ENCODE measurements at regions not wholly inside any gene's neighbourhood (a gene's known extent, or its start where the extent isn't known, plus 50 kb on each side); places are given as distances from the start of the nearest gene placed in this dataset.

DNA sequence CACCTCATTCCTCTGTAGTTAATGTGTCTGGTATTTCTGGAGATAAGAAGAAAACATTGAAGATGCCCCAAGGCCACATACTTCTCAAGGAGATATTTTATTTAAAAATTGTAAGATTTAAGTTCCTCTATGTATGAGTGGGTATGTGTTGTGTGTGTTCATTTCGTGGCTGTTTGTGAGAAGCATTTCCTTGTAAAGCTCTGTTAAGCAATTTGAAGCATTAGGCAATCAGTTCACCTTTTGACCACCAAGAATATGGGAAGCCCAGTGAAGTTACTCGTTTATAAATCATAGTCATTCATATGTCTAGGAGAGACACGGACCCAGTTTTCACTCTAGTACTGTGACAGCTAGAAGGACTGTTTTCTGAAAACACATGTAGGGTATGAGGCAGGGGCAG is 717.6 kb upstream of the MAP3K7 start:
- H3K56ac ChIP-seq (ENCODE audit: insufficient read length, low read depth, low read length): no peak overlapping the region
- no peak for TF ChIP-seq CTCF (conservative IDR thresholded peaks at IDR 0.05)
- H3K79me1 ChIP-seq (ENCODE audit: insufficient read depth, low read depth, low read length, poor library complexity, severe bottlenecking): no peaks in the 10 kb centered on the region
- H4K8ac ChIP-seq (replicated peaks; ENCODE audit: insufficient read length, low read depth, low read length): no peak overlapping the region
- no peak overlapping the region for H3K4me3 Mint-ChIP-seq
- H4K20me1 ChIP-seq (ENCODE audit: control insufficient read depth, insufficient read depth, insufficient read length): no peaks in the 10 kb centered on the region
- H3K27ac Mint-ChIP-seq: no peak overlapping the region
- no peak overlapping the region for H3K14ac ChIP-seq (ENCODE audit: insufficient read depth, low read length)
- no peak overlapping the region for H4K5ac ChIP-seq (ENCODE audit: insufficient read length, low read depth, low read length)
- H3K18ac ChIP-seq (ENCODE audit: insufficient read length, low read depth, low read length): no peak overlapping the region
- no peak overlapping the region for H4K91ac ChIP-seq (ENCODE audit: insufficient read length, low read depth, low read length)
- H3K4me1 ChIP-seq (ENCODE audit: insufficient read depth, low read length): no peaks in the 10 kb centered on the region
- H2AFZ ChIP-seq (ENCODE audit: low read length): no peak overlapping the region
- H3K9ac ChIP-seq (ENCODE audit: extremely low read depth, insufficient read length, low read length): no peak overlapping the region
- H2BK12ac ChIP-seq (ENCODE audit: insufficient read length, low read depth, low read length): no peak overlapping the region
- H3K27ac ChIP-seq (ENCODE audit: insufficient read length, low read depth, low read length): no peak overlapping the region
- no peak overlapping the region for H2BK120ac ChIP-seq (ENCODE audit: low read depth, low read length, poor library complexity, severe bottlenecking)
- peaks cover 8 to 13% of the 10 kb centered on the region in 2 experiments for H3K4me1 Mint-ChIP-seq
- H2BK5ac ChIP-seq (ENCODE audit: insufficient read length, low read length): no peak overlapping the region
- no peak overlapping the region for H3K4me2 ChIP-seq (ENCODE audit: insufficient read depth, insufficient read length, low read length)
- peaks cover 0 to 4% (median 0%) of the 10 kb centered on the region in 3 experiments; a peak in 2 of 7 replicates for H3K36me3 Mint-ChIP-seq (ENCODE audit: insufficient read depth in 1 of 3, low read depth in 3 of 3)
- no peak overlapping the region for H2AK5ac ChIP-seq (ENCODE audit: insufficient read length, low read length)
- no peaks in the 10 kb centered on the region for H3K23me2 ChIP-seq (ENCODE audit: insufficient read length, low read depth, low read length, poor library complexity, severe bottlenecking)
- peaks cover 5 to 6% of the 10 kb centered on the region in 2 experiments for H3K9me3 Mint-ChIP-seq
- peaks cover 28% of the 10 kb centered on the region for H3K27me3 ChIP-seq (ENCODE audit: insufficient read depth, low read length)
- H3K4ac ChIP-seq (ENCODE audit: low read depth, low read length): no peak overlapping the region
- no peak overlapping the region for H2BK20ac ChIP-seq (ENCODE audit: low read depth, low read length, poor library complexity, severe bottlenecking)
- no peaks in the 10 kb centered on the region for H3K9me3 ChIP-seq (ENCODE audit: control insufficient read depth, low read depth, low read length)
- WGBS (ENCODE audit: extremely low coverage, insufficient read length, low lambda C conversion rate): no CpG with 5 or more reads among the region's 3 CpGs
- no peak for DNase-seq
- no peak overlapping the region for H2BK15ac ChIP-seq (ENCODE audit: low read depth, low read length)
- peaks cover 98% of the 10 kb centered on the region for H3K27me3 Mint-ChIP-seq (ENCODE audit: low read depth)
- H3T11ph ChIP-seq (ENCODE audit: low read length): no peak overlapping the region
- H3K79me2 ChIP-seq (ENCODE audit: insufficient read depth, low read length): no peaks in the 10 kb centered on the region
- no peak overlapping the region for H3K23ac ChIP-seq (ENCODE audit: insufficient read length, low read depth, low read length)

Measured in H9 (cell line).